ENCODE measurements at regions not wholly inside any gene's neighbourhood (a gene's known extent, or its start where the extent isn't known, plus 50 kb on each side); places are given as distances from the start of the nearest gene placed in this dataset.
"Not testable (repeated sequence)": the region's sequence is repeated elsewhere in the genome, so short reads cannot be mapped to it uniquely, and the experiment has no call there.

DNA sequence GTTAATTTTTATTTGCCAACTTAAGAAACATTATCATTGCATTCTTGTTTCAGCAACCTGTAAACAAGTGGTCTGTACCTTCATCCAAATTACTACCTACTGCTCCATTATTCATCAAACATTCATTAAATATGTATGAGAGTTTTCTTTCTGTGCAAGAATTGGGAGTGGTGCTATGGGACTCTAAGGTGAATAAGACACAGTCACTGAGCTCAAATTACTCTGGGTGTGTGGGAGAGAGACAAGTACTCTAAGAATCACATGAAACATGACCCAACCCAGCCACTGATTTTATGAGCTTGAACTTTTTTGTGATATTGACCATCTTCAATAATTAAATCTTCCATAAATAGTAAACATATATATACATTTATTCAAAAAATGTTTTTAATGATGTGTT is 227.2 kb upstream of the TP63 start:
- Histone ChIP-seq H3K4me1 (ENCODE audit: control insufficient read depth in 1 of 2, insufficient read depth in 2 of 2, low read length in 2 of 2) (no peaks in the 10 kb centered on the region), H3K36me3 (ENCODE audit: control insufficient read depth in 1 of 2, insufficient read depth in 2 of 2, low read length in 2 of 2) (no peaks in the 10 kb centered on the region), H3K27me3 (ENCODE audit: control insufficient read depth in 1 of 2, insufficient read depth in 2 of 2, low read length in 2 of 2) (no peaks in the 10 kb centered on the region)

DNA sequence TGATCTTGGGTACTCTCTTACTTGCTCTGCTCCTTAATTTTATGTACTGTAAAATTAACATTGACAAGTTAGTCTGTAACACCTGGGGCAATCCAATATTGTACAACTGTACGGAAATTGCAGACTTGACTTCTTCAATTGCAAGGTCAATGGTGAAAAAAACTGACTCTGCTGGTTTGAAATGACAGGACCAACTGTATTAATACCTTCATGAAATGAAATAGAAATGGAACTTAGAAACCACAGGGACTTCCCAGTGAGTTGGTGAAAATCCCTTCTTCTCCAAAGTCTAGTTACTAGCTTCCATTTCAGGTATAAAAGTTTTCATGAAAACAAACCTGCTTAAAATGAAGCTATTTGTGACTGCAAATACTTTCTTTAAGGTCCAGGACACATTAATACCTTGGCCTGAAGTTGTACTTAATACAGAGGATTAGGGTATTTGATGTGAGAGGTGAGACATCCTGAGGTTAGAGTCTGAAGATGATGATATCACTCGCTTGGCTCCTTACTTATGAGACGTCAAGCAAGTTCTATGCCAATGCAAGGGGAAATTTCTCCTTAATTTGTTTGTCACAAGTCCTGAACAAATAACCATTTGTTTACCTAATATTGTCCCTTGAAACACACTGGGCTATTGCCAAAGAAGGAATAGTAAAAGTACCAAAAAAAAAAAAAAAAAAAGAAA is 226.2 kb upstream of the TP63 start:
- Histone ChIP-seq H3K9me3 (ENCODE audit: control insufficient read depth in 1 of 2, low read length in 2 of 2) (no peaks in the 10 kb centered on the region), H3K4me3 (ENCODE audit: low read depth in 1 of 2, low read length in 2 of 2) (no peak overlapping the region), H3K9ac (ENCODE audit: low read depth in 1 of 2, low read length in 2 of 2) (no peak overlapping the region), H3K27me3 (ENCODE audit: control insufficient read depth in 1 of 2, insufficient read depth in 2 of 2, low read length in 2 of 2) (no peaks in the 10 kb centered on the region), H3K36me3 (ENCODE audit: control insufficient read depth in 1 of 2, insufficient read depth in 2 of 2, low read length in 2 of 2) (no peaks in the 10 kb centered on the region), H3K27ac (ENCODE audit: low read depth, low read length) (no peak overlapping the region), H3K4me1 (ENCODE audit: control insufficient read depth in 1 of 2, insufficient read depth in 2 of 2, low read length in 2 of 2) (no peaks in the 10 kb centered on the region)

More for the DNA sequence above, 227.2 kb upstream of the TP63 start:
- H3K27ac ChIP-seq (ENCODE audit: low read depth, low read length): no peak overlapping the region
- H3K9ac ChIP-seq (ENCODE audit: low read depth in 1 of 2, low read length in 2 of 2): no peak overlapping the region
- H3K4me3 ChIP-seq (ENCODE audit: low read depth in 1 of 2, low read length in 2 of 2): no peak overlapping the region
- H3K9me3 ChIP-seq (ENCODE audit: control insufficient read depth in 1 of 2, low read length in 2 of 2): no peaks in the 10 kb centered on the region

GRCh38 chr3:189406148-189406547 is 225.0 kb upstream of the TP63 start:
- Histone ChIP-seq H3K36me3 (ENCODE audit: control insufficient read depth in 1 of 2, insufficient read depth in 2 of 2, low read length in 2 of 2) (no peaks in the 10 kb centered on the region), H3K9me3 (ENCODE audit: control insufficient read depth in 1 of 2, low read length in 2 of 2) (no peaks in the 10 kb centered on the region), H3K9ac (ENCODE audit: low read depth in 1 of 2, low read length in 2 of 2) (no peak overlapping the region), H3K4me1 (ENCODE audit: control insufficient read depth in 1 of 2, insufficient read depth in 2 of 2, low read length in 2 of 2) (no peaks in the 10 kb centered on the region), H3K27me3 (ENCODE audit: control insufficient read depth in 1 of 2, insufficient read depth in 2 of 2, low read length in 2 of 2) (no peaks in the 10 kb centered on the region), H3K27ac (ENCODE audit: low read depth, low read length) (no peak overlapping the region), H3K4me3 (ENCODE audit: low read depth in 1 of 2, low read length in 2 of 2) (no peak overlapping the region)

GRCh38 chr3:189410522-189410921 is 220.7 kb upstream of the TP63 start:
- Histone ChIP-seq H3K27ac (ENCODE audit: low read depth, low read length) (no peak overlapping the region), H3K4me1 (ENCODE audit: control insufficient read depth in 1 of 2, insufficient read depth in 2 of 2, low read length in 2 of 2) (no peaks in the 10 kb centered on the region), H3K36me3 (ENCODE audit: control insufficient read depth in 1 of 2, insufficient read depth in 2 of 2, low read length in 2 of 2) (no peaks in the 10 kb centered on the region), H3K27me3 (ENCODE audit: control insufficient read depth in 1 of 2, insufficient read depth in 2 of 2, low read length in 2 of 2) (no peaks in the 10 kb centered on the region), H3K9ac (ENCODE audit: low read depth in 1 of 2, low read length in 2 of 2) (no peak overlapping the region), H3K9me3 (ENCODE audit: control insufficient read depth in 1 of 2, low read length in 2 of 2) (no peaks in the 10 kb centered on the region), H3K4me3 (ENCODE audit: low read depth in 1 of 2, low read length in 2 of 2) (no peak overlapping the region)

GRCh38 chr3:189419038-189419437 is 212.2 kb upstream of the TP63 start:
- no peaks in the 10 kb centered on the region for H3K4me1 ChIP-seq (ENCODE audit: control insufficient read depth in 1 of 2, insufficient read depth in 2 of 2, low read length in 2 of 2)
- H3K27me3 ChIP-seq (ENCODE audit: control insufficient read depth in 1 of 2, insufficient read depth in 2 of 2, low read length in 2 of 2): no peaks in the 10 kb centered on the region
- H3K36me3 ChIP-seq (ENCODE audit: control insufficient read depth in 1 of 2, insufficient read depth in 2 of 2, low read length in 2 of 2): no peaks in the 10 kb centered on the region
- no peak overlapping the region for H3K9ac ChIP-seq (ENCODE audit: low read depth in 1 of 2, low read length in 2 of 2)
- no peak overlapping the region for H3K27ac ChIP-seq (ENCODE audit: low read depth, low read length)
- H3K4me3 ChIP-seq (ENCODE audit: low read depth in 1 of 2, low read length in 2 of 2): no peak overlapping the region
- no peaks in the 10 kb centered on the region for H3K9me3 ChIP-seq (ENCODE audit: control insufficient read depth in 1 of 2, low read length in 2 of 2)

DNA sequence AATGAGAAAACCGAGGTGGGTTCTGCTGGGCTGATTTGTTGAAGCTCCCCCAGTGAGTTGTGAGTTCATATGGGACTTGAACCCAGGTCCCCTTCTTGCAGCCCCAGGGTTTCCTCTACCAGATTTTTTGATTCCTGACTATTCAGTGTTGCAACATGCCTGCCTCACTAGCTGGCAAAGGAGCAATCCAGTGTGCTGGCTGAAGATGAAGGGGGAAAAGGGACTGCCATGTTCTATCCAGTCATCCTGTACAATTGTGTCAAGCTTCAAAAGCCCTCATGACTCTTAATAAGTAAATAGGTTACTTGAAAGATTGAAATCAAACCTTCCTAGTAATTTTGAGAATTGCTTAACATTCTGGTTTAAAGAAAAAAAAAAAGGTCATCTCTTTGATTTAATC is 211.5 kb upstream of the TP63 start:
- H3K4me1 ChIP-seq (ENCODE audit: control insufficient read depth in 1 of 2, insufficient read depth in 2 of 2, low read length in 2 of 2): no peaks in the 10 kb centered on the region
- H3K4me3 ChIP-seq (ENCODE audit: low read depth in 1 of 2, low read length in 2 of 2): no peak overlapping the region
- no peaks in the 10 kb centered on the region for H3K9me3 ChIP-seq (ENCODE audit: control insufficient read depth in 1 of 2, low read length in 2 of 2)
- no peaks in the 10 kb centered on the region for H3K27me3 ChIP-seq (ENCODE audit: control insufficient read depth in 1 of 2, insufficient read depth in 2 of 2, low read length in 2 of 2)
- H3K36me3 ChIP-seq (ENCODE audit: control insufficient read depth in 1 of 2, insufficient read depth in 2 of 2, low read length in 2 of 2): no peaks in the 10 kb centered on the region
- no peak overlapping the region for H3K9ac ChIP-seq (ENCODE audit: low read depth in 1 of 2, low read length in 2 of 2)
- no peak overlapping the region for H3K27ac ChIP-seq (ENCODE audit: low read depth, low read length)

DNA sequence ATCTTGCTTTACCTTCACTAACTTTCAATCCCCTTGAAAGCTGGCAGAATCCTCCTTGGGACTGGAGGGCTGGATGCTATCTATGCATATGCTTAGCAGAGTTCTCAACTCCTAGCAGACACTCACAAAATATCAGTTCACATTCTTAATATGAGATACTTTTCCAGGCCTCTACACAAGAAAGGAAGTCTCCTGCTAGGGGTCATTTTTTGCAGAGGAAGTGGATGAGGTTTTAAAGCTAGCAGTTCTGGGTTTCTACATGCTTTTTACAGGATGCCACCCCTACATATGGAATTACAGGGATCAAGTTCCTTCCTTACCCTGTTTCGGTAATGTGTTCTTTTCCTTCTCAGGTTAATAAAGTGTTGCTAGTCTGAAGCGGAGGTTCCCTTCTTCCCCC is 206.3 kb upstream of the TP63 start:
- no peaks in the 10 kb centered on the region for H3K9me3 ChIP-seq (ENCODE audit: control insufficient read depth in 1 of 2, low read length in 2 of 2)
- H3K4me3 ChIP-seq (ENCODE audit: low read depth in 1 of 2, low read length in 2 of 2): no peak overlapping the region
- H3K9ac ChIP-seq (ENCODE audit: low read depth in 1 of 2, low read length in 2 of 2): no peak overlapping the region
- no peaks in the 10 kb centered on the region for H3K36me3 ChIP-seq (ENCODE audit: control insufficient read depth in 1 of 2, insufficient read depth in 2 of 2, low read length in 2 of 2)
- no peak overlapping the region for H3K27ac ChIP-seq (ENCODE audit: low read depth, low read length)
- no peaks in the 10 kb centered on the region for H3K27me3 ChIP-seq (ENCODE audit: control insufficient read depth in 1 of 2, insufficient read depth in 2 of 2, low read length in 2 of 2)
- no peaks in the 10 kb centered on the region for H3K4me1 ChIP-seq (ENCODE audit: control insufficient read depth in 1 of 2, insufficient read depth in 2 of 2, low read length in 2 of 2)

GRCh38 chr3:189429019-189429418 is 202.2 kb upstream of the TP63 start:
- Histone ChIP-seq H3K27ac (ENCODE audit: low read depth, low read length) (no peak overlapping the region), H3K36me3 (ENCODE audit: control insufficient read depth in 1 of 2, insufficient read depth in 2 of 2, low read length in 2 of 2) (no peaks in the 10 kb centered on the region), H3K4me3 (ENCODE audit: low read depth in 1 of 2, low read length in 2 of 2) (no peak overlapping the region), H3K4me1 (ENCODE audit: control insufficient read depth in 1 of 2, insufficient read depth in 2 of 2, low read length in 2 of 2) (no peaks in the 10 kb centered on the region), H3K27me3 (ENCODE audit: control insufficient read depth in 1 of 2, insufficient read depth in 2 of 2, low read length in 2 of 2) (no peaks in the 10 kb centered on the region), H3K9ac (ENCODE audit: low read depth in 1 of 2, low read length in 2 of 2) (no peak overlapping the region), H3K9me3 (ENCODE audit: control insufficient read depth in 1 of 2, low read length in 2 of 2) (no peaks in the 10 kb centered on the region)

- Histone ChIP-seq H3K27me3 (ENCODE audit: control insufficient read depth in 1 of 2, insufficient read depth in 2 of 2, low read length in 2 of 2) (no peaks in the 10 kb centered on the region), H3K9ac (ENCODE audit: low read depth in 1 of 2, low read length in 2 of 2) (no peak overlapping the region), H3K27ac (ENCODE audit: low read depth, low read length) (no peak overlapping the region), H3K9me3 (ENCODE audit: control insufficient read depth in 1 of 2, low read length in 2 of 2) (no peaks in the 10 kb centered on the region), H3K4me3 (ENCODE audit: low read depth in 1 of 2, low read length in 2 of 2) (no peak overlapping the region), H3K36me3 (ENCODE audit: control insufficient read depth in 1 of 2, insufficient read depth in 2 of 2, low read length in 2 of 2) (no peaks in the 10 kb centered on the region), H3K4me1 (ENCODE audit: control insufficient read depth in 1 of 2, insufficient read depth in 2 of 2, low read length in 2 of 2) (no peaks in the 10 kb centered on the region)
These were observed 201.0 kb upstream of the TP63 start for GRCh38 chr3:189430166-189430565.

DNA sequence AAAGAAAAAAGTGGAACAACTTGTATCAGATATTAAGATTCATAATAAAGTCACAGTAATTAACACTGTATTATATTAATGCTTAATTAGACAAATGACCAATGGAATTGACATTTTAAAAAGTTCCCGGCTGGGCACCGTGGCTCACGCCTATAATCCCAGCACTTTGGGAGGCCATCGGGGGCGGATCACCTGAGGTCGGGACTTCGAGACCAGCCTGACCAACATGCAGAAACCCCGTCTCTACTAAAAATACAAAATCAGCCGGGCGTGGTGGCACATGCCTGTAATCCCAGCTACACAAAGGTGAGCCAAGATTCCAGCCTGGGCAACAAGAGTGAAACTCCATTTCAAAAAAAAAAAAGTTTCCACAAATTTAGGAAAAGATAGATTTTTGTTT is 188.9 kb upstream of the TP63 start:
- H3K4me1 ChIP-seq (ENCODE audit: control insufficient read depth in 1 of 2, insufficient read depth in 2 of 2, low read length in 2 of 2); H3K4me3 ChIP-seq (ENCODE audit: low read depth in 1 of 2, low read length in 2 of 2); H3K9me3 ChIP-seq (ENCODE audit: control insufficient read depth in 1 of 2, low read length in 2 of 2); H3K9ac ChIP-seq (ENCODE audit: low read depth in 1 of 2, low read length in 2 of 2); H3K36me3 ChIP-seq (ENCODE audit: control insufficient read depth in 1 of 2, insufficient read depth in 2 of 2, low read length in 2 of 2); H3K27ac ChIP-seq (ENCODE audit: low read depth, low read length); H3K27me3 ChIP-seq (ENCODE audit: control insufficient read depth in 1 of 2, insufficient read depth in 2 of 2, low read length in 2 of 2): not testable (repeated sequence)
